ENCODE measurements at regions not wholly inside any gene's neighbourhood (a gene's known extent, or its start where the extent isn't known, plus 50 kb on each side); places are given as distances from the start of the nearest gene placed in this dataset.

GRCh38 chr6:33935439-33936080, 131.8 kb upstream of the MLN start:
- CTCF ChIA-PET: no interaction called here
- TF ChIP-seq CTCF (IDR thresholded peaks at IDR 0.05; ENCODE audit: unreplicated experiment): no peak
- Mint-ChIP-seq H3K9me3 (ENCODE audit: low read depth, unreplicated experiment) (no peaks in the 10 kb centered on the region), H3K27me3 (ENCODE audit: unreplicated experiment) (peaks cover 100% of the 10 kb centered on the region), H3K27ac (ENCODE audit: unreplicated experiment) (no peak overlapping the region), H3K4me1 (ENCODE audit: low read depth, unreplicated experiment) (no peaks in the 10 kb centered on the region), H3K4me3 (ENCODE audit: low read depth, unreplicated experiment) (no peak overlapping the region), H3K36me3 (ENCODE audit: insufficient read depth, unreplicated experiment) (no peaks in the 10 kb centered on the region)
- intact Hi-C loops (cut with micrococcal nuclease; ENCODE audit: unreplicated experiment): no loop called here
- BruUV-seq (replicated peaks): no TSS peak
- no peak for DNase-seq

GRCh38 chr6:33934731-33935270, 131.0 kb upstream of the MLN start:
- intact Hi-C loops (cut with micrococcal nuclease; ENCODE audit: unreplicated experiment): no loop called here
- no peak for DNase-seq
- TF ChIP-seq CTCF (IDR thresholded peaks at IDR 0.05; ENCODE audit: unreplicated experiment): no peak
- H3K4me3 Mint-ChIP-seq (ENCODE audit: low read depth, unreplicated experiment): no peak overlapping the region
- H3K27me3 Mint-ChIP-seq (ENCODE audit: unreplicated experiment): peaks cover 100% of the 10 kb centered on the region
- H3K27ac Mint-ChIP-seq (ENCODE audit: unreplicated experiment): no peak overlapping the region
- CTCF ChIA-PET: no interaction called here
- no peaks in the 10 kb centered on the region for H3K9me3 Mint-ChIP-seq (ENCODE audit: low read depth, unreplicated experiment)
- no peaks in the 10 kb centered on the region for H3K36me3 Mint-ChIP-seq (ENCODE audit: insufficient read depth, unreplicated experiment)
- no TSS peak for BruUV-seq (replicated peaks)
- H3K4me1 Mint-ChIP-seq (ENCODE audit: low read depth, unreplicated experiment): no peaks in the 10 kb centered on the region

- H3K4me1 Mint-ChIP-seq (ENCODE audit: low read depth, unreplicated experiment): no peaks in the 10 kb centered on the region
- no TSS peak for BruUV-seq (replicated peaks)
- no peak for TF ChIP-seq CTCF (IDR thresholded peaks at IDR 0.05; ENCODE audit: unreplicated experiment)
- CTCF ChIA-PET: no interaction called here
- no peak for DNase-seq
- no peaks in the 10 kb centered on the region for H3K9me3 Mint-ChIP-seq (ENCODE audit: low read depth, unreplicated experiment)
- no peaks in the 10 kb centered on the region for H3K36me3 Mint-ChIP-seq (ENCODE audit: insufficient read depth, unreplicated experiment)
- no peak overlapping the region for H3K4me3 Mint-ChIP-seq (ENCODE audit: low read depth, unreplicated experiment)
- no peak overlapping the region for H3K27ac Mint-ChIP-seq (ENCODE audit: unreplicated experiment)
- H3K27me3 Mint-ChIP-seq (ENCODE audit: unreplicated experiment): peaks cover 100% of the 10 kb centered on the region
- intact Hi-C loops (cut with micrococcal nuclease; ENCODE audit: unreplicated experiment): no loop called here
Observed at GRCh38 chr6:33933101-33933500, 129.3 kb upstream of the MLN start.

GRCh38 chr6:33931799-33932198, 128.0 kb upstream of the MLN start:
- CTCF ChIA-PET: no interaction called here
- no peak overlapping the region for H3K27ac Mint-ChIP-seq (ENCODE audit: unreplicated experiment)
- TF ChIP-seq CTCF (IDR thresholded peaks at IDR 0.05; ENCODE audit: unreplicated experiment): no peak
- H3K4me3 Mint-ChIP-seq (ENCODE audit: low read depth, unreplicated experiment): no peak overlapping the region
- peaks cover 100% of the 10 kb centered on the region for H3K27me3 Mint-ChIP-seq (ENCODE audit: unreplicated experiment)
- H3K9me3 Mint-ChIP-seq (ENCODE audit: low read depth, unreplicated experiment): no peaks in the 10 kb centered on the region
- no TSS peak for BruUV-seq (replicated peaks)
- H3K4me1 Mint-ChIP-seq (ENCODE audit: low read depth, unreplicated experiment): no peaks in the 10 kb centered on the region
- no peak for DNase-seq
- intact Hi-C loops (cut with micrococcal nuclease; ENCODE audit: unreplicated experiment): no loop called here
- no peaks in the 10 kb centered on the region for H3K36me3 Mint-ChIP-seq (ENCODE audit: insufficient read depth, unreplicated experiment)

Data from Calu3 (cell line).